ENCODE measurements at regions not wholly inside any gene's neighbourhood (a gene's known extent, or its start where the extent isn't known, plus 50 kb on each side); places are given as distances from the start of the nearest gene placed in this dataset.

DNA sequence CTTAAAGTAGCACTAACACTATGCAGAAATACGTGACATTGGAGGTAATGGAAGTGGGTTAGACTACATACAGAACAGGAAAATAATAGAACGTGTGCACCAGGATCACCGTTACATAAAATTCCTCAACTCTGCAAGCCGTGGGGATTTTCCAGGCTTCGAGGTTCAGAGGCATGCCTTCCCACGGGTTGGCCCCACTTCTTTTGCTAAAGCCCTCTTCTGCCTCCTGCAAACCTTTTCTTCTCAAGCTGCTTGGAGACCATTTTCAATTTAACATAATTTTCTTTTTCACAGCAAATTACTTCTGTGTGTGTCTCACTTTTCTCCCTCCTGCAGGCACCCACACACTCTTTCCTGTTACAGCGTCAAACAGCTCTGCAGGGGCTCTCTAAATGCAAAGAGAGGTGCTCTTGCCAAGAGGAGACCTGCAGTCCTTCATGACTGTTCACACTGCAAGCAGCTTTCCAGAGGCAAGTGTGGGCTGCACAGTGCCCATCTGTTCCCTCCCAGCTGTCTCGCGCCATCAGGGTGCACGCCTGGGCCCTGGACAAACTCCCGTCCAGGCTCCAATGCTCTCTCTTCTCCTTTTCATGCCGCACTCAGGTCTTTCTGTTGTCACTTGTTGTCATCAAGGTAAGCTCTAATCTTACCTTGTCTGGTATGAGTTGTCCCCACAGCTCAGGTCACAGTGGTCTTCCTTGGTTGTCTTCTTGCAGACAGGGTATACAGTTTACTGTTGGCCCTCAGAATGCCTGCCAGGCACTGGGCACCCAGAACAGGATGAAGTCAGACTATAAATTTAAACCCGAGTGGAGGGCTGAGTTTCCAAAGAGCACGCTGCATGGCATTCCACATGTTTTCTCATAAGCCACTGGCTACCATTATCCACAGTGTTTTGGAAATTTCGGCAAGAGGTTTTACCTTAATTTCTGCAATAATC lies 164.8 kb upstream of the GGTLC1 start:
- Histone ChIP-seq H3K4me3 (ENCODE audit: low read depth in 1 of 3, low read length in 3 of 3) (no peak overlapping the region), H3K27me3 (ENCODE audit: control insufficient read depth in 4 of 4, insufficient read depth in 4 of 4, low read length in 3 of 4) (no peaks in the 10 kb centered on the region), H3K4me1 (ENCODE audit: control insufficient read depth in 4 of 4, insufficient read depth in 4 of 4, low read length in 3 of 4) (peaks cover 0 to 6% (median 5%) of the 10 kb centered on the region in 4 donors), H3K36me3 (ENCODE audit: control insufficient read depth in 4 of 4, insufficient read depth in 3 of 4, low read depth in 1 of 4, low read length in 3 of 4) (no peaks in the 10 kb centered on the region), H3K9ac (ENCODE audit: low read depth in 1 of 2, low read length in 2 of 2) (no peak overlapping the region), H3K9me3 (ENCODE audit: control insufficient read depth in 4 of 4, low read length in 3 of 4) (no peaks in the 10 kb centered on the region), H3K27ac (ENCODE audit: low read depth in 1 of 2, low read length in 2 of 2) (no peak overlapping the region)
- WGBS, result 87% methylated on average over 15 of the region's 15 CpGs
- no peak for DNase-seq (ENCODE audit: low spot score)
- TF ChIP-seq EGR1 (IDR thresholded peaks at IDR 0.05; ENCODE audit: low read depth in 2 of 2), result no peak
- no peak for TF ChIP-seq FOXA1 (IDR thresholded peaks at IDR 0.05)
- TF ChIP-seq JUND (IDR thresholded peaks at IDR 0.05), result no peak
- no peak for TF ChIP-seq ZBTB33 (IDR thresholded peaks at IDR 0.05)
- TF ChIP-seq RXRA (IDR thresholded peaks at IDR 0.05), result no peak
- TF ChIP-seq, protein P1, sequence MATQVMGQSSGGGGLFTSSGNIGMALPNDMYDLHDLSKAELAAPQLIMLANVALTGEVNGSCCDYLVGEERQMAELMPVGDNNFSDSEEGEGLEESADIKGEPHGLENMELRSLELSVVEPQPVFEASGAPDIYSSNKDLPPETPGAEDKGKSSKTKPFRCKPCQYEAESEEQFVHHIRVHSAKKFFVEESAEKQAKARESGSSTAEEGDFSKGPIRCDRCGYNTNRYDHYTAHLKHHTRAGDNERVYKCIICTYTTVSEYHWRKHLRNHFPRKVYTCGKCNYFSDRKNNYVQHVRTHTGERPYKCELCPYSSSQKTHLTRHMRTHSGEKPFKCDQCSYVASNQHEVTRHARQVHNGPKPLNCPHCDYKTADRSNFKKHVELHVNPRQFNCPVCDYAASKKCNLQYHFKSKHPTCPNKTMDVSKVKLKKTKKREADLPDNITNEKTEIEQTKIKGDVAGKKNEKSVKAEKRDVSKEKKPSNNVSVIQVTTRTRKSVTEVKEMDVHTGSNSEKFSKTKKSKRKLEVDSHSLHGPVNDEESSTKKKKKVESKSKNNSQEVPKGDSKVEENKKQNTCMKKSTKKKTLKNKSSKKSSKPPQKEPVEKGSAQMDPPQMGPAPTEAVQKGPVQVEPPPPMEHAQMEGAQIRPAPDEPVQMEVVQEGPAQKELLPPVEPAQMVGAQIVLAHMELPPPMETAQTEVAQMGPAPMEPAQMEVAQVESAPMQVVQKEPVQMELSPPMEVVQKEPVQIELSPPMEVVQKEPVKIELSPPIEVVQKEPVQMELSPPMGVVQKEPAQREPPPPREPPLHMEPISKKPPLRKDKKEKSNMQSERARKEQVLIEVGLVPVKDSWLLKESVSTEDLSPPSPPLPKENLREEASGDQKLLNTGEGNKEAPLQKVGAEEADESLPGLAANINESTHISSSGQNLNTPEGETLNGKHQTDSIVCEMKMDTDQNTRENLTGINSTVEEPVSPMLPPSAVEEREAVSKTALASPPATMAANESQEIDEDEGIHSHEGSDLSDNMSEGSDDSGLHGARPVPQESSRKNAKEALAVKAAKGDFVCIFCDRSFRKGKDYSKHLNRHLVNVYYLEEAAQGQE (IDR thresholded peaks at IDR 0.05), result no peak

GRCh38 chr20:24151621-24152294 lies 163.2 kb upstream of the GGTLC1 start:
- H3K4me3 ChIP-seq (ENCODE audit: low read depth in 1 of 3, low read length in 3 of 3), result no peak overlapping the region
- H3K27ac ChIP-seq (ENCODE audit: low read depth in 1 of 2, low read length in 2 of 2), result no peak overlapping the region
- no peaks in the 10 kb centered on the region for H3K36me3 ChIP-seq (ENCODE audit: control insufficient read depth in 4 of 4, insufficient read depth in 3 of 4, low read depth in 1 of 4, low read length in 3 of 4)
- DNase-seq (ENCODE audit: low spot score), result no peak
- no peak overlapping the region for H3K9ac ChIP-seq (ENCODE audit: low read depth in 1 of 2, low read length in 2 of 2)
- no peaks in the 10 kb centered on the region for H3K27me3 ChIP-seq (ENCODE audit: control insufficient read depth in 4 of 4, insufficient read depth in 4 of 4, low read length in 3 of 4)
- 88% methylated on average over 6 of the region's 6 CpGs for WGBS
- peaks cover 0 to 14% (median 13%) of the 10 kb centered on the region in 4 donors for H3K4me1 ChIP-seq (ENCODE audit: control insufficient read depth in 4 of 4, insufficient read depth in 4 of 4, low read length in 3 of 4)
- no peaks in the 10 kb centered on the region for H3K9me3 ChIP-seq (ENCODE audit: control insufficient read depth in 4 of 4, low read length in 3 of 4)
- TF ChIP-seq RXRA (IDR thresholded peaks at IDR 0.05) (no peak), ATF3 (IDR thresholded peaks at IDR 0.05) (no peak), NR2F2 (IDR thresholded peaks at IDR 0.05) (no peak), TAF1 (conservative IDR thresholded peaks at IDR 0.05) (no peak), HNF4G (IDR thresholded peaks at IDR 0.05) (no peak), EGR1 (IDR thresholded peaks at IDR 0.05; ENCODE audit: low read depth in 2 of 2) (no peak), SP1 (IDR thresholded peaks at IDR 0.05) (no peak), FOXA2 (IDR thresholded peaks at IDR 0.05) (no peak), GABPA (IDR thresholded peaks at IDR 0.05 in 1 of 2, conservative IDR thresholded peaks at IDR 0.05 in 1 of 2) (no peak), JUND (IDR thresholded peaks at IDR 0.05) (no peak), RAD21 (IDR thresholded peaks at IDR 0.05) (no peak)
- TF ChIP-seq, protein P1 (IDR thresholded peaks at IDR 0.05), result no peak
- TF ChIP-seq, protein P2, sequence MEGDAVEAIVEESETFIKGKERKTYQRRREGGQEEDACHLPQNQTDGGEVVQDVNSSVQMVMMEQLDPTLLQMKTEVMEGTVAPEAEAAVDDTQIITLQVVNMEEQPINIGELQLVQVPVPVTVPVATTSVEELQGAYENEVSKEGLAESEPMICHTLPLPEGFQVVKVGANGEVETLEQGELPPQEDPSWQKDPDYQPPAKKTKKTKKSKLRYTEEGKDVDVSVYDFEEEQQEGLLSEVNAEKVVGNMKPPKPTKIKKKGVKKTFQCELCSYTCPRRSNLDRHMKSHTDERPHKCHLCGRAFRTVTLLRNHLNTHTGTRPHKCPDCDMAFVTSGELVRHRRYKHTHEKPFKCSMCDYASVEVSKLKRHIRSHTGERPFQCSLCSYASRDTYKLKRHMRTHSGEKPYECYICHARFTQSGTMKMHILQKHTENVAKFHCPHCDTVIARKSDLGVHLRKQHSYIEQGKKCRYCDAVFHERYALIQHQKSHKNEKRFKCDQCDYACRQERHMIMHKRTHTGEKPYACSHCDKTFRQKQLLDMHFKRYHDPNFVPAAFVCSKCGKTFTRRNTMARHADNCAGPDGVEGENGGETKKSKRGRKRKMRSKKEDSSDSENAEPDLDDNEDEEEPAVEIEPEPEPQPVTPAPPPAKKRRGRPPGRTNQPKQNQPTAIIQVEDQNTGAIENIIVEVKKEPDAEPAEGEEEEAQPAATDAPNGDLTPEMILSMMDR (IDR thresholded peaks at IDR 0.05; ENCODE audit: low read depth, low read length, missing input control), result no peak
- TF ChIP-seq, protein P3, sequence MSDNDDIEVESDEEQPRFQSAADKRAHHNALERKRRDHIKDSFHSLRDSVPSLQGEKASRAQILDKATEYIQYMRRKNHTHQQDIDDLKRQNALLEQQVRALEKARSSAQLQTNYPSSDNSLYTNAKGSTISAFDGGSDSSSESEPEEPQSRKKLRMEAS (IDR thresholded peaks at IDR 0.05), result no peak
